ENCODE measurements at regions not wholly inside any gene's neighbourhood (a gene's known extent, or its start where the extent isn't known, plus 50 kb on each side); places are given as distances from the start of the nearest gene placed in this dataset.

DNA sequence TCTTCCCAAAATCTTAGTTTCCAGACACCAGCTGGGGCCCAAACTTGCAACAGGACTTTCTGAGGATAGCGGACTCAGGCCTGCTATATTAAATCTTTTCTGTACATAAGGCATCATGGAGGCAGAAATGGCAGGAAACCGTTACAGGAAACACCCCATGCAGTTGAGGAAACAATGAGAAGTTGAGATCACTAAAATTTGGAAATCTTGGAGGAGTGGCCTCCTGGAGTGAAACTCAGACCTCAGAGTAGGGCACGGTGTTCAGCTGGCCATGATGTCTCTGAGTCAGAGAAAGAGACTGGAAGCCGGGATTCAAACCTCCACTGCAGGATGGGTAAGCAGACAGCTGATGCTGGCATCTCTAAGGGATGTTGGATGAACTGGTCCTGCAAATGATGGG lies 372.6 kb upstream of the CTSO start:
- Mint-ChIP-seq H3K4me1 (ENCODE audit: low read depth) (peaks cover 48% of the 10 kb centered on the region), H3K9me3 (no peaks in the 10 kb centered on the region), H3K4me3 (no peak overlapping the region), H3K27ac (no peak overlapping the region), H3K27me3 (ENCODE audit: insufficient read depth) (no peaks in the 10 kb centered on the region), H3K36me3 (ENCODE audit: low read depth) (no peaks in the 10 kb centered on the region)
- TF ChIP-seq, protein P1, sequence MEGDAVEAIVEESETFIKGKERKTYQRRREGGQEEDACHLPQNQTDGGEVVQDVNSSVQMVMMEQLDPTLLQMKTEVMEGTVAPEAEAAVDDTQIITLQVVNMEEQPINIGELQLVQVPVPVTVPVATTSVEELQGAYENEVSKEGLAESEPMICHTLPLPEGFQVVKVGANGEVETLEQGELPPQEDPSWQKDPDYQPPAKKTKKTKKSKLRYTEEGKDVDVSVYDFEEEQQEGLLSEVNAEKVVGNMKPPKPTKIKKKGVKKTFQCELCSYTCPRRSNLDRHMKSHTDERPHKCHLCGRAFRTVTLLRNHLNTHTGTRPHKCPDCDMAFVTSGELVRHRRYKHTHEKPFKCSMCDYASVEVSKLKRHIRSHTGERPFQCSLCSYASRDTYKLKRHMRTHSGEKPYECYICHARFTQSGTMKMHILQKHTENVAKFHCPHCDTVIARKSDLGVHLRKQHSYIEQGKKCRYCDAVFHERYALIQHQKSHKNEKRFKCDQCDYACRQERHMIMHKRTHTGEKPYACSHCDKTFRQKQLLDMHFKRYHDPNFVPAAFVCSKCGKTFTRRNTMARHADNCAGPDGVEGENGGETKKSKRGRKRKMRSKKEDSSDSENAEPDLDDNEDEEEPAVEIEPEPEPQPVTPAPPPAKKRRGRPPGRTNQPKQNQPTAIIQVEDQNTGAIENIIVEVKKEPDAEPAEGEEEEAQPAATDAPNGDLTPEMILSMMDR (IDR thresholded peaks at IDR 0.05), result no peak
- DNase-seq, result no peak

DNA sequence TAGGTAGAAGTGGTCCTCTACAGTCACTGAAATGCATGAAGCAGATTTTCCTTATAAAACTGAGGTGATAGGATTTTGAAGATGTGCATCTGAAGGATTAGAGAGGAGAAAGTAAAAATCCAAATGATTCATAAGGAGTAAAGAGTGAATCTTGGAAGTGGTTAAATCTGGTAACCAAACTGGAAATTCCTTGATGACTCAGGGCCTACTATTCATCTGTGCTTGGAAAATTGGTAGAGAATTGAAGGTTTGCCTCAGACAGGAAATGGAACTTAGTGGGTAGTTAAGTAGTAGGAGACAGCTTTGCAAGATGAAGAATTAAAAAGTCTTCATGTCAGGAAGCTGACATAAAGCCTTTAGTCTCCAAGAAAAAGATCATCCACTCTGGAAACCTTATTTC lies 368.9 kb upstream of the CTSO start:
- 0 out of 2 replicates have a peak, but pooled peaks cover under 1% of the 10 kb centered on the region for H3K36me3 Mint-ChIP-seq (ENCODE audit: low read depth)
- peak overlapping the region; percentile 78 for H3K27ac Mint-ChIP-seq
- DNase-seq, result peak; percentile 82
- no peaks in the 10 kb centered on the region; the same call in 1 of the 2 replicates for H3K27me3 Mint-ChIP-seq (ENCODE audit: insufficient read depth)
- H3K4me1 Mint-ChIP-seq (ENCODE audit: low read depth), result peaks cover 41% of the 10 kb centered on the region
- TF ChIP-seq, protein P1 (IDR thresholded peaks at IDR 0.05), result no peak
- peaks cover 2% of the 10 kb centered on the region for H3K9me3 Mint-ChIP-seq
- peak overlapping the region; percentile 55 for H3K4me3 Mint-ChIP-seq

DNA sequence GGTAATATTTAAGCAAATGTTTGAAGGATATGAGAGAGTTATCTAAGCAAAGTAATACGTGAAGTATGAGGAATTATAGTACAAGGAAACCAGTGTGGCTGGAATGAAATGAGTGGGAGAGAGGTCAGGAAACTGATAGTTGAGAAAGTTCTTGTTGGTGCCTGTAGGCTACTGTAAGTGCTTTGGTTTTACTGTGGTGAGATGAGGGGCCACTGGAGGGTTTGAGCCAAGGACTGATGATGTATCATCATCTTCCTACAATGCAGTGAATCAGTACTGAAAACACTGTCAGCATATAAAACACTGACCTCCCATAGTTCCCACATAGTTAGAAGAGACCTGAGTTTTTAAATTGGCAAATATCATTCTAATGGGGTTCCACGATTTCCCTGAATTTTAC lies 367.5 kb upstream of the CTSO start:
- peak; percentile 84 for DNase-seq
- Mint-ChIP-seq H3K9me3 (peaks cover 12% of the 10 kb centered on the region), H3K27me3 (ENCODE audit: insufficient read depth) (no peaks in the 10 kb centered on the region; the same call in 1 of the 2 replicates), H3K27ac (peak overlapping the region; percentile 49), H3K4me1 (ENCODE audit: low read depth) (peaks cover 41% of the 10 kb centered on the region), H3K4me3 (peak overlapping the region; percentile 51), H3K36me3 (ENCODE audit: low read depth) (peaks cover 14% of the 10 kb centered on the region)
- TF ChIP-seq, protein P1 (IDR thresholded peaks at IDR 0.05), result no peak

DNA sequence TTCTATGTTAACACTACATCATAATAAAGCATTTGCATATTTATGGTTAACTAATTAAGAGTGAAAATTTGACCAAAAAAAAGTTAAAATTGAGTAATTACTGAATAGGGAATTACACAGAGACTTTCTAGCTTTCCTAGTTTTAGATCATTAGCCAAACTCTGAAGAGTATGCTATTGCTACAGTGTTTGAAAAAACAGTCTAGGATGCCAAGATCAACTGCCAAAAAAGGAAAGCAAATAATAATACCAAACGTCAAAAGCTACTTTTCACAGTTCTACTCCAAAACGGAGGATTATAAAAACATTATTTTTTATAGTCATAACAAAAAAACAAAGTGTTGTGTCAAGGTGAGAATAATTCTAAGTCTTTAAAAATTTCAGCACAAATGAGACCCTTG lies 359.8 kb upstream of the CTSO start:
- Mint-ChIP-seq H3K36me3 (ENCODE audit: low read depth) (peaks cover 16% of the 10 kb centered on the region), H3K4me1 (ENCODE audit: low read depth) (peaks cover 8% of the 10 kb centered on the region; the same call in 1 of the 2 replicates), H3K4me3 (no peak overlapping the region), H3K9me3 (peaks cover 12% of the 10 kb centered on the region), H3K27ac (no peak overlapping the region), H3K27me3 (ENCODE audit: insufficient read depth) (no peaks in the 10 kb centered on the region; the same call in 1 of the 2 replicates)
- no peak for DNase-seq
- TF ChIP-seq, protein P1 (IDR thresholded peaks at IDR 0.05), result no peak

DNA sequence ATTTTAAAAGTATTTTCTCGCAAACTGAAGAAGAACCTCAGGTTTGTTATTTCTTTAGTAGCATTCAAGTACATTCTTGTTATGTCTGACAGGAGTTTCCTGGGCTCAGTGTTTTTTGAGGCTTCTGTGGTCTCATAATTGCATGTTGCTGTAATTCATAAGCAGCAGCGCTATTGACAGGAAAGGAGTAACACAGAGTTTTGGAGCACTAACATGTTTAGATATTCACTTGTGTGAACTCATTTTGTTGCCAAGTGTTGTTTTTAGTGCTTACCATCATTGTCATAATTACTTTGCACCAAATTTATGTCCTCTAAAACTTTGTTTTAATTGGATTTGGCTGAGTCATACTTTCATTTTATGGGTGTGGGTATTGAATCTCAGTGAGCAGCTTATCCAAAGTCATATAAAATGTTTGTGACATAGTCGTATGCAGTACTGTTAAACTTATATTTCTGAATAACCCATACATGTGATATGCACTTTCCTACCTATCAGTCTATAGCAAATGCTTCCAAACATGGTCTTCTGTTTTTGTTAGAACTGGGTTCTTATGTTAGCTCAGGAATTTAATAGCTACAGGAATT lies 358.7 kb upstream of the CTSO start:
- no peaks in the 10 kb centered on the region; the same call in 1 of the 2 replicates for H3K27me3 Mint-ChIP-seq (ENCODE audit: insufficient read depth)
- no peak overlapping the region for H3K27ac Mint-ChIP-seq
- peaks cover 8% of the 10 kb centered on the region for H3K9me3 Mint-ChIP-seq
- TF ChIP-seq, protein P1 (IDR thresholded peaks at IDR 0.05), result no peak
- H3K4me3 Mint-ChIP-seq, result peak overlapping the region; percentile 17; the same call in 1 of the 2 replicates
- no peak for DNase-seq
- peaks cover 13% of the 10 kb centered on the region for H3K36me3 Mint-ChIP-seq (ENCODE audit: low read depth)
- H3K4me1 Mint-ChIP-seq (ENCODE audit: low read depth), result peaks cover 8% of the 10 kb centered on the region; the same call in 1 of the 2 replicates

Measured in HFFc6 (cell line).